Panc1 (cell line): ENCODE measurements at regions not wholly inside any gene's neighbourhood (a gene's known extent, or its start where the extent isn't known, plus 50 kb on each side); places are given as distances from the start of the nearest gene placed in this dataset.

Source experiments
- ATAC-seq: fragments of 200-7000 bp; cut with Tn5 transposase; 2 replicates; pipeline ENCODE4 v1.9.1; 2020; ENCODE audit warnings: mild to moderate bottlenecking, moderate library complexity
- BruUV-seq: library from RNA; stranded (reverse); fragments of 400-500 nt; replicated peaks from 2 replicates; lab custom pipeline; 2021; lab: Mats Ljungman, UMichigan
- CTCF ChIA-PET: fragments of 300-600 bp; sonication (Branson Sonifier 250); formaldehyde crosslinking; loops from one replicate; lab custom pipeline; 2022; ENCODE audit warnings: antibody characterized with exemption; lab: Charles Lee
- POLR2A ChIA-PET: fragments of 300-600 bp; sonication (Branson Sonifier 250); formaldehyde crosslinking; loops from one replicate; lab custom pipeline; 2022; ENCODE audit warnings: antibody characterized with exemption; lab: Charles Lee
- DNase-seq: peaks from one replicate; pipeline ENCODE4 v3.0.0-alpha.2; 2010; ENCODE audit warnings: low read depth, low spot score
- H3K27ac ChIP-seq: 2 replicates; pipeline ENCODE4 v1.5.1; 2011; ENCODE audit warnings: mild to moderate bottlenecking, low read length, inconsistent platforms
- H3K27me3 ChIP-seq: fragments of 200-500 bp; sonication (Bioruptor generic); 2 replicates; pipeline ENCODE4 v1.6.0; 2014; ENCODE audit warnings: low read length, inconsistent platforms; ENCODE audit not compliant: control insufficient read depth, insufficient read depth
- H3K36me3 ChIP-seq: fragments of 200-500 bp; sonication (Bioruptor generic); 2 replicates; pipeline ENCODE4 v1.5.1; 2014; ENCODE audit warnings: inconsistent platforms, mild to moderate bottlenecking, low read length, moderate library complexity; ENCODE audit not compliant: control insufficient read depth, insufficient read depth
- H3K4me1 ChIP-seq: 2 replicates; pipeline ENCODE4 v1.5.1; 2011; ENCODE audit warnings: inconsistent platforms, mild to moderate bottlenecking, low read length, moderate library complexity; ENCODE audit not compliant: control insufficient read depth, insufficient read depth
- H3K4me3 ChIP-seq, 2 experiments: 2 replicates each; pipeline ENCODE4 v1.5.1; 2011 to 2012; ENCODE audit warnings: low read depth in 2 of 2, low read length in 2 of 2, mild to moderate bottlenecking in 2 of 2, inconsistent platforms in 1 of 2, moderate library complexity in 1 of 2
- H3K9me3 ChIP-seq: fragments of 200-500 bp; sonication (Bioruptor generic); 2 replicates; pipeline ENCODE4 v1.5.1; 2014; ENCODE audit warnings: low read depth, mild to moderate bottlenecking, inconsistent platforms, low read length, moderate library complexity; ENCODE audit not compliant: control insufficient read depth, insufficient read depth
- CTCF ChIP-seq: fragments of 450-650 bp; IDR thresholded peaks from 2 replicates; pipeline ENCODE4 v1.5.1; 2017; ENCODE audit warnings: mild to moderate bottlenecking
- POLR2AphosphoS5 ChIP-seq: IDR thresholded peaks from 2 replicates; pipeline ENCODE4 v1.6.1; 2012; ENCODE audit warnings: mild to moderate bottlenecking, low read depth, low read length, moderate library complexity
- SIN3A ChIP-seq: IDR thresholded peaks from 2 replicates; pipeline ENCODE4 v1.6.1; 2012; ENCODE audit warnings: low read depth, mild to moderate bottlenecking, low read length, moderate library complexity, borderline replicate concordance; ENCODE audit not compliant: insufficient read depth
- TCF7L2 ChIP-seq: IDR thresholded peaks from 2 replicates; pipeline ENCODE4 v1.6.1; 2011; ENCODE audit warnings: mild to moderate bottlenecking, low read depth, low read length, inconsistent platforms
- in situ Hi-C: cut with HindIII; loops from 2 replicates; pipeline ENCODE4 v1.10.0; 2016; ENCODE audit warnings: low sequenced_read_pairs, low pct_unique_long_range_greater_than_20kb
- intact Hi-C: fragments of 100-400 bp; cut with micrococcal nuclease; formaldehyde crosslinking; loops from one replicate; pipeline ENCODE4 v1.10.0; 2022; ENCODE audit not compliant: unreplicated experiment
- TF ChIP-seq, protein P1 (sequence below), 2 experiments: IDR thresholded peaks; 2 replicates each; pipeline ENCODE4 v1.6.1; 2011 to 2012; ENCODE audit warnings: low read depth in 2 of 2, control low read depth in 1 of 2, low read length in 1 of 2, mild to moderate bottlenecking in 1 of 2, moderate library complexity in 1 of 2; ENCODE audit not compliant: insufficient read depth in 1 of 2

GRCh38 chr2:36245651-36246050, 109.9 kb upstream of the CRIM1 start:
- Histone ChIP-seq H3K9me3 (no peaks in the 10 kb centered on the region), H3K4me1 (no peaks in the 10 kb centered on the region), H3K4me3 (no peak overlapping the region), H3K36me3 (no peaks in the 10 kb centered on the region), H3K27me3 (no peaks in the 10 kb centered on the region), H3K27ac (no peak overlapping the region)
- POLR2A ChIA-PET = no interaction called here
- no TSS peak for BruUV-seq
- TF ChIP-seq POLR2AphosphoS5 (no peak), TCF7L2 (no peak), CTCF (no peak), SIN3A (no peak)
- TF ChIP-seq, protein P1, sequence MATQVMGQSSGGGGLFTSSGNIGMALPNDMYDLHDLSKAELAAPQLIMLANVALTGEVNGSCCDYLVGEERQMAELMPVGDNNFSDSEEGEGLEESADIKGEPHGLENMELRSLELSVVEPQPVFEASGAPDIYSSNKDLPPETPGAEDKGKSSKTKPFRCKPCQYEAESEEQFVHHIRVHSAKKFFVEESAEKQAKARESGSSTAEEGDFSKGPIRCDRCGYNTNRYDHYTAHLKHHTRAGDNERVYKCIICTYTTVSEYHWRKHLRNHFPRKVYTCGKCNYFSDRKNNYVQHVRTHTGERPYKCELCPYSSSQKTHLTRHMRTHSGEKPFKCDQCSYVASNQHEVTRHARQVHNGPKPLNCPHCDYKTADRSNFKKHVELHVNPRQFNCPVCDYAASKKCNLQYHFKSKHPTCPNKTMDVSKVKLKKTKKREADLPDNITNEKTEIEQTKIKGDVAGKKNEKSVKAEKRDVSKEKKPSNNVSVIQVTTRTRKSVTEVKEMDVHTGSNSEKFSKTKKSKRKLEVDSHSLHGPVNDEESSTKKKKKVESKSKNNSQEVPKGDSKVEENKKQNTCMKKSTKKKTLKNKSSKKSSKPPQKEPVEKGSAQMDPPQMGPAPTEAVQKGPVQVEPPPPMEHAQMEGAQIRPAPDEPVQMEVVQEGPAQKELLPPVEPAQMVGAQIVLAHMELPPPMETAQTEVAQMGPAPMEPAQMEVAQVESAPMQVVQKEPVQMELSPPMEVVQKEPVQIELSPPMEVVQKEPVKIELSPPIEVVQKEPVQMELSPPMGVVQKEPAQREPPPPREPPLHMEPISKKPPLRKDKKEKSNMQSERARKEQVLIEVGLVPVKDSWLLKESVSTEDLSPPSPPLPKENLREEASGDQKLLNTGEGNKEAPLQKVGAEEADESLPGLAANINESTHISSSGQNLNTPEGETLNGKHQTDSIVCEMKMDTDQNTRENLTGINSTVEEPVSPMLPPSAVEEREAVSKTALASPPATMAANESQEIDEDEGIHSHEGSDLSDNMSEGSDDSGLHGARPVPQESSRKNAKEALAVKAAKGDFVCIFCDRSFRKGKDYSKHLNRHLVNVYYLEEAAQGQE (IDR thresholded peaks at IDR 0.05; ENCODE audit: insufficient read depth in 1 of 2, low read depth in 2 of 2, low read length in 1 of 2) = no peak
- intact Hi-C loops = no loop called here
- CTCF ChIA-PET = no interaction called here
- no peak for ATAC-seq
- DNase-seq = no peak
- in situ Hi-C loops = no loop called here

GRCh38 chr2:36238106-36238505, 117.5 kb upstream of the CRIM1 start:
- Histone ChIP-seq H3K27ac (no peak overlapping the region), H3K36me3 (no peaks in the 10 kb centered on the region), H3K27me3 (no peaks in the 10 kb centered on the region), H3K9me3 (no peaks in the 10 kb centered on the region), H3K4me1 (no peaks in the 10 kb centered on the region), H3K4me3 (no peak overlapping the region)
- no peak for ATAC-seq
- DNase-seq = no peak
- CTCF ChIA-PET = no interaction called here
- TF ChIP-seq CTCF (no peak), POLR2AphosphoS5 (no peak), TCF7L2 (no peak), SIN3A (no peak)
- TF ChIP-seq, protein P1 (IDR thresholded peaks at IDR 0.05; ENCODE audit: insufficient read depth in 1 of 2, low read depth in 2 of 2, low read length in 1 of 2) = no peak
- POLR2A ChIA-PET = no interaction called here
- no TSS peak for BruUV-seq
- in situ Hi-C loops = no loop called here
- intact Hi-C loops = no loop called here
